OCI-LY7 (cell line): ENCODE measurements at regions not wholly inside any gene's neighbourhood (a gene's known extent, or its start where the extent isn't known, plus 50 kb on each side); places are given as distances from the start of the nearest gene placed in this dataset.

Experiments
- BruUV-seq: library from RNA; stranded (reverse); fragments of 400-500 nt; replicated peaks from 2 replicates; lab custom pipeline; 2021; lab: Mats Ljungman, UMichigan
- CTCF ChIA-PET: fragments of 300-600 bp; sonication (Branson Sonifier 250); formaldehyde crosslinking; loops from one replicate; lab custom pipeline; 2022; ENCODE audit warnings: antibody characterized with exemption; ENCODE audit not compliant: unreplicated experiment; lab: Charles Lee
- POLR2A ChIA-PET: fragments of 300-600 bp; sonication (Branson Sonifier 250); formaldehyde crosslinking; loops from one replicate; lab custom pipeline; 2022; ENCODE audit warnings: antibody characterized with exemption; lab: Charles Lee
- DNase-seq: peaks from one replicate; pipeline ENCODE4 v3.0.0-alpha.2; 2015; ENCODE audit warnings: low spot score
- H2AFZ ChIP-seq: fragments of 200-600 bp; sonication (generic), shearing (Covaris generic); 2 replicates; pipeline ENCODE4 v1.6.1; 2014; ENCODE audit warnings: mild to moderate bottlenecking, antibody characterized with exemption, low read length, moderate library complexity
- H3K27ac ChIP-seq: fragments of 200-600 bp; sonication (generic); 2 replicates; pipeline ENCODE4 v1.5.1; 2014; ENCODE audit warnings: mixed run types, low read depth, mild to moderate bottlenecking, moderate library complexity, low read length, inconsistent platforms; ENCODE audit not compliant: poor library complexity, severe bottlenecking
- H3K36me3 ChIP-seq: fragments of 200-600 bp; sonication (generic); 2 replicates; pipeline ENCODE4 v1.6.1; 2014; ENCODE audit warnings: mild to moderate bottlenecking, antibody characterized with exemption, low read length, moderate library complexity, mixed read lengths; ENCODE audit not compliant: insufficient read depth
- H3K4me1 ChIP-seq: fragments of 200-600 bp; sonication (generic); 2 replicates; pipeline ENCODE4 v1.5.1; 2014; ENCODE audit warnings: mild to moderate bottlenecking, low read length; ENCODE audit not compliant: insufficient read depth, poor library complexity, severe bottlenecking
- H3K4me2 ChIP-seq: fragments of 200-600 bp; sonication (generic); 2 replicates; pipeline ENCODE4 v1.6.1; 2014; ENCODE audit warnings: mild to moderate bottlenecking, low read length
- H3K4me3 ChIP-seq: fragments of 200-600 bp; sonication (generic); 2 replicates; pipeline ENCODE4 v1.5.1; 2014; ENCODE audit warnings: mild to moderate bottlenecking, low read depth, low read length; ENCODE audit not compliant: poor library complexity, severe bottlenecking
- H3K79me2 ChIP-seq: fragments of 200-600 bp; sonication (generic); 2 replicates; pipeline ENCODE4 v1.6.1; 2016; ENCODE audit warnings: low read depth, mild to moderate bottlenecking, low read length, moderate library complexity, mixed read lengths; ENCODE audit not compliant: insufficient read depth
- H3K9me2 ChIP-seq: fragments of 200-600 bp; sonication (generic); 2 replicates; pipeline ENCODE4 v1.6.1; 2016; ENCODE audit warnings: mild to moderate bottlenecking, low read length, mixed read lengths; ENCODE audit not compliant: insufficient read depth
- H3K9me3 ChIP-seq: fragments of 200-600 bp; sonication (generic); 2 replicates; pipeline ENCODE4 v1.6.1; 2014; ENCODE audit warnings: mild to moderate bottlenecking, mixed run types, low read length, mixed read lengths
- H4K20me1 ChIP-seq: fragments of 200-600 bp; sonication (generic); 2 replicates; pipeline ENCODE4 v1.6.1; 2014; ENCODE audit warnings: mild to moderate bottlenecking, antibody characterized with exemption, low read length, moderate library complexity, mixed read lengths; ENCODE audit not compliant: insufficient read depth
- EZH2phosphoT487 ChIP-seq: fragments of 200-600 bp; sonication (generic); IDR thresholded peaks from 2 replicates; pipeline ENCODE4 v1.6.1; 2018; ENCODE audit warnings: low read depth, borderline replicate concordance, mild to moderate bottlenecking, mixed run types, antibody characterized with exemption, low read length, moderate library complexity, mixed read lengths
- intact Hi-C: fragments of 100-400 bp; cut with micrococcal nuclease; formaldehyde crosslinking; loops from one replicate; pipeline ENCODE4 v1.10.0; 2022; ENCODE audit not compliant: unreplicated experiment
- TF ChIP-seq, protein P1 (sequence below): fragments of 200-600 bp; sonication (generic); conservative IDR thresholded peaks from 2 replicates; pipeline ENCODE4 v1.5.1; 2014; ENCODE audit warnings: mild to moderate bottlenecking, antibody characterized with exemption, low read length, moderate library complexity, mixed read lengths

DNA sequence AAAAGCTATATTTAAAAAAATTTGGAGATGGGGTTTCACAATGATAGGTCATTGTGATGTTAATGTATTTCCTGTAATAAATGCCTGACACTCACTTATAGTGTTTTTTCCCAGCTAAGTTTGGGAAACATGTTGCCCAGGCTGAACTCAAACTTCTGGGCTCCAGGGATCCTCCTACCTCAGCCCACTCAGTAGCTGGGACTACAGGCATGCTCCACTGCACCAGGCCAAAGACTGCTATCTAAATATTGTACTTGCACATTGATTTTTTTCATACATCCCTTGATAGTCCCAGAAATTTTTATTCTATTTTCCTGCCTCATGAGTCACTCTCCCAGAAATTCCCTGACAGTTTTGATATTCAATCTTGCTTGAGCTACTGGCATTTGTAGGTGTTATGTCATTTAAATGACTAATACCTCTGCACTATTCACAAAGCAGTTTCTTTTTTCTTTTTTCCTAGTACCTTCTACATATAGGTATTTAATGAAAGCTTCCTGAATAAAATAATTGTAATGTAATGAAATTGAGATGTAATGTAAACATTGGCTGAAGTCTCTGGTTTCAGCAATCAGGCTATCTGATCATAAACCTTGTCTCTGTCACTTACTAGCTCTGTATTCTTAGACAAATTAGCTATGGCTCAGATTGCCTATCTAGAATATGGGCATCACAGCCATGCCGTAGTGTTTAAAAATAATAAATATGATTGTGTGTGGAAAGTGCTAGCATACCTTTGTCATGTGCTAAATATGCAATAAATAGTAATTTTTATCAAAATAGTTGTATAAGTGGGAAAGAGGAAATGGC is 1973.0 kb upstream of the AGA start:
- Histone ChIP-seq H3K27ac (no peak overlapping the region), H3K36me3 (no peaks in the 10 kb centered on the region), H2AFZ (no peak overlapping the region), H3K4me2 (no peak overlapping the region), H3K9me3 (no peaks in the 10 kb centered on the region), H3K4me1 (no peaks in the 10 kb centered on the region), H4K20me1 (no peaks in the 10 kb centered on the region), H3K9me2 (no peaks in the 10 kb centered on the region), H3K79me2 (no peaks in the 10 kb centered on the region), H3K4me3 (no peak overlapping the region)
- no peak for DNase-seq
- ChIA-PET CTCF (no interaction called here), POLR2A (interaction anchor here (0.6 to 1.2 kb wide), 3 partner anchors 8 to 19 kb away, joined by 3 read pairs; no protein-coding TSS in a partner anchor)
- BruUV-seq: no TSS peak
- TF ChIP-seq, protein P1, sequence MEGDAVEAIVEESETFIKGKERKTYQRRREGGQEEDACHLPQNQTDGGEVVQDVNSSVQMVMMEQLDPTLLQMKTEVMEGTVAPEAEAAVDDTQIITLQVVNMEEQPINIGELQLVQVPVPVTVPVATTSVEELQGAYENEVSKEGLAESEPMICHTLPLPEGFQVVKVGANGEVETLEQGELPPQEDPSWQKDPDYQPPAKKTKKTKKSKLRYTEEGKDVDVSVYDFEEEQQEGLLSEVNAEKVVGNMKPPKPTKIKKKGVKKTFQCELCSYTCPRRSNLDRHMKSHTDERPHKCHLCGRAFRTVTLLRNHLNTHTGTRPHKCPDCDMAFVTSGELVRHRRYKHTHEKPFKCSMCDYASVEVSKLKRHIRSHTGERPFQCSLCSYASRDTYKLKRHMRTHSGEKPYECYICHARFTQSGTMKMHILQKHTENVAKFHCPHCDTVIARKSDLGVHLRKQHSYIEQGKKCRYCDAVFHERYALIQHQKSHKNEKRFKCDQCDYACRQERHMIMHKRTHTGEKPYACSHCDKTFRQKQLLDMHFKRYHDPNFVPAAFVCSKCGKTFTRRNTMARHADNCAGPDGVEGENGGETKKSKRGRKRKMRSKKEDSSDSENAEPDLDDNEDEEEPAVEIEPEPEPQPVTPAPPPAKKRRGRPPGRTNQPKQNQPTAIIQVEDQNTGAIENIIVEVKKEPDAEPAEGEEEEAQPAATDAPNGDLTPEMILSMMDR: no peak
- TF ChIP-seq EZH2phosphoT487: no peak
- intact Hi-C loops: no loop called here

- no peak for TF ChIP-seq EZH2phosphoT487
- TF ChIP-seq, protein P1: no peak
- no TSS peak for BruUV-seq
- no peak overlapping the region for H3K4me2 ChIP-seq
- no peak for DNase-seq
- no peaks in the 10 kb centered on the region for H4K20me1 ChIP-seq
- H2AFZ ChIP-seq: no peak overlapping the region
- no peaks in the 10 kb centered on the region for H3K36me3 ChIP-seq
- ChIA-PET POLR2A (interaction anchor here (0.6 kb wide), 1 partner anchor 11 kb away, joined by 3 read pairs; no protein-coding TSS in a partner anchor), CTCF (no interaction called here)
- no peaks in the 10 kb centered on the region for H3K9me2 ChIP-seq
- no peak overlapping the region for H3K27ac ChIP-seq
- H3K4me3 ChIP-seq: no peak overlapping the region
- H3K9me3 ChIP-seq: no peaks in the 10 kb centered on the region
- H3K79me2 ChIP-seq: no peaks in the 10 kb centered on the region
- intact Hi-C loops: no loop called here
- H3K4me1 ChIP-seq: no peaks in the 10 kb centered on the region
These were observed 1973.6 kb upstream of the AGA start for GRCh38 chr4:179415847-179416223.

GRCh38 chr4:179417357-179417756 is 1975.1 kb upstream of the AGA start:
- no peak for DNase-seq
- Histone ChIP-seq H3K4me3 (no peak overlapping the region), H3K9me2 (no peaks in the 10 kb centered on the region), H3K79me2 (no peaks in the 10 kb centered on the region), H3K4me1 (no peaks in the 10 kb centered on the region), H3K36me3 (no peaks in the 10 kb centered on the region), H3K27ac (no peak overlapping the region), H2AFZ (no peak overlapping the region), H3K4me2 (no peak overlapping the region), H3K9me3 (no peaks in the 10 kb centered on the region), H4K20me1 (no peaks in the 10 kb centered on the region)
- BruUV-seq: no TSS peak
- CTCF ChIA-PET: no interaction called here
- intact Hi-C loops: no loop called here
- POLR2A ChIA-PET: no interaction called here
- TF ChIP-seq, protein P1: no peak
- TF ChIP-seq EZH2phosphoT487: no peak
